CD14-positive monocyte (primary cell): ENCODE measurements at regions not wholly inside any gene's neighbourhood (a gene's known extent, or its start where the extent isn't known, plus 50 kb on each side); places are given as distances from the start of the nearest gene placed in this dataset.

Experiments used
- DNase-seq, 3 donors: peaks; one replicate each; pipeline ENCODE4 v3.0.0-alpha.2; 2011 to 2022
- H2AFZ ChIP-seq: 2 replicates; pipeline ENCODE4 v1.6.0; 2012; ENCODE audit warnings: mild to moderate bottlenecking, low read depth, low read length, inconsistent platforms; ENCODE audit not compliant: insufficient read depth, poor library complexity, severe bottlenecking
- H3K27ac ChIP-seq, 2 donors: 1 replicate in 1 of 2; 2 replicates in 1 of 2; pipeline ENCODE4 v1.5.1; 2012 to 2013; ENCODE audit warnings: low read length in 2 of 2, control low read depth in 1 of 2, inconsistent platforms in 1 of 2, low read depth in 1 of 2, mild to moderate bottlenecking in 1 of 2
- H3K27me3 ChIP-seq, 2 donors: one replicate each; pipeline versions ENCODE4 v1.6.0 to v1.6.1; 2011 to 2013; ENCODE audit warnings: low read length in 2 of 2; ENCODE audit not compliant: control insufficient read depth in 2 of 2, insufficient read depth in 2 of 2
- H3K36me3 ChIP-seq, 2 donors: replicated peaks in 1 of 2; 1 replicate in 1 of 2; 2 replicates in 1 of 2; pipeline versions ENCODE4 v1.5.1 to v1.6.1; 2012 to 2013; ENCODE audit warnings: low read length in 2 of 2, control low read depth in 1 of 2, inconsistent platforms in 1 of 2, mild to moderate bottlenecking in 1 of 2; ENCODE audit not compliant: insufficient read depth in 2 of 2, control insufficient read depth in 1 of 2
- H3K4me1 ChIP-seq, 2 donors: 1 replicate in 1 of 2; 2 replicates in 1 of 2; pipeline versions ENCODE4 v1.5.1 to v1.6.1; 2012 to 2013; ENCODE audit warnings: low read length in 2 of 2, control low read depth in 1 of 2, inconsistent platforms in 1 of 2, mild to moderate bottlenecking in 1 of 2, moderate library complexity in 1 of 2; ENCODE audit not compliant: insufficient read depth in 2 of 2, control insufficient read depth in 1 of 2
- H3K4me2 ChIP-seq: replicated peaks from 2 replicates; pipeline ENCODE3; 2012; ENCODE audit warnings: low read length, moderate library complexity, mild to moderate bottlenecking; ENCODE audit not compliant: poor library complexity, severe bottlenecking; ENCODE audit errors: extremely low read depth
- H3K4me3 ChIP-seq, 3 experiments: fragments of 200-600 bp in 1 of 3; sonication (generic) in 1 of 3; replicated peaks in 1 of 3; 1 replicate in 2 of 3; 2 replicates in 1 of 3; pipeline ENCODE4 v1.5.1; 2011 to 2013; ENCODE audit warnings: low read length in 3 of 3, mild to moderate bottlenecking in 3 of 3, control low read depth in 2 of 3, low read depth in 2 of 3, inconsistent platforms in 1 of 3, moderate library complexity in 1 of 3
- H3K79me2 ChIP-seq: 2 replicates; pipeline ENCODE4 v1.6.0; 2012; ENCODE audit warnings: mild to moderate bottlenecking, control low read depth, inconsistent platforms, low read length, moderate library complexity; ENCODE audit not compliant: insufficient read depth
- H3K9ac ChIP-seq: 2 replicates; pipeline ENCODE4 v1.6.0; 2017; ENCODE audit warnings: low read length, mild to moderate bottlenecking; ENCODE audit not compliant: insufficient read depth, poor library complexity, severe bottlenecking
- H3K9me3 ChIP-seq, 2 donors: replicated peaks in 1 of 2; 1 replicate in 1 of 2; 2 replicates in 1 of 2; pipeline versions ENCODE4 v1.5.1 to v1.6.1; 2012 to 2013; ENCODE audit warnings: low read length in 2 of 2, control low read depth in 1 of 2; ENCODE audit not compliant: control insufficient read depth in 1 of 2, insufficient read depth in 1 of 2
- H4K20me1 ChIP-seq: 2 replicates; pipeline ENCODE4 v1.6.0; 2012; ENCODE audit warnings: mild to moderate bottlenecking, low read length, control low read depth, moderate library complexity; ENCODE audit not compliant: insufficient read depth
- H3K27ac Mint-ChIP-seq, 7 donors: one replicate each; pipeline ENCODE4 v1.8.0; 2020; ENCODE audit warnings: mild to moderate bottlenecking in 7 of 7, mixed read lengths in 7 of 7, moderate library complexity in 6 of 7, inconsistent platforms in 2 of 7
- H3K27me3 Mint-ChIP-seq, 3 donors: one replicate each; pipeline ENCODE4 v1.8.0; 2021 to 2022; ENCODE audit warnings: low read depth in 3 of 3, mild to moderate bottlenecking in 3 of 3, mixed read lengths in 3 of 3, moderate library complexity in 3 of 3, inconsistent platforms in 1 of 3
- H3K36me3 Mint-ChIP-seq, 2 donors: one replicate each; pipeline ENCODE4 v1.8.0; 2020; ENCODE audit warnings: mixed read lengths in 2 of 2, inconsistent platforms in 1 of 2, mild to moderate bottlenecking in 1 of 2
- H3K4me1 Mint-ChIP-seq: one replicate; pipeline ENCODE4 v1.8.0; 2020; ENCODE audit warnings: mild to moderate bottlenecking, mixed read lengths
- H3K4me3 Mint-ChIP-seq, 2 donors: one replicate each; pipeline ENCODE4 v1.8.0; 2020; ENCODE audit warnings: mild to moderate bottlenecking in 2 of 2, mixed read lengths in 2 of 2, moderate library complexity in 1 of 2
- H3K9me3 Mint-ChIP-seq, 7 donors: one replicate each; pipeline ENCODE4 v1.8.0; 2020 to 2022; ENCODE audit warnings: mixed read lengths in 7 of 7, mild to moderate bottlenecking in 6 of 7, moderate library complexity in 6 of 7, inconsistent platforms in 2 of 7
- WGBS: methylation state at CpG from one replicate; pipeline ENCODE4 v1.1.5; 2013; ENCODE audit warnings: missing lambda C conversion rate; ENCODE audit not compliant: insufficient coverage; 5-methylcytosine and 5-hydroxymethylcytosine counted together
- intact Hi-C, 2 donors: fragments of 100-400 bp; cut with micrococcal nuclease; formaldehyde crosslinking; loops; one replicate each; pipeline versions ENCODE4 v1.15.0 to v1.15.1; 2023
- TF ChIP-seq, protein P1 (sequence below): fragments of 200-600 bp; IDR thresholded peaks from one replicate; pipeline ENCODE4 v1.8.0; 2022; ENCODE audit warnings: antibody characterized with exemption, mild to moderate bottlenecking

DNA sequence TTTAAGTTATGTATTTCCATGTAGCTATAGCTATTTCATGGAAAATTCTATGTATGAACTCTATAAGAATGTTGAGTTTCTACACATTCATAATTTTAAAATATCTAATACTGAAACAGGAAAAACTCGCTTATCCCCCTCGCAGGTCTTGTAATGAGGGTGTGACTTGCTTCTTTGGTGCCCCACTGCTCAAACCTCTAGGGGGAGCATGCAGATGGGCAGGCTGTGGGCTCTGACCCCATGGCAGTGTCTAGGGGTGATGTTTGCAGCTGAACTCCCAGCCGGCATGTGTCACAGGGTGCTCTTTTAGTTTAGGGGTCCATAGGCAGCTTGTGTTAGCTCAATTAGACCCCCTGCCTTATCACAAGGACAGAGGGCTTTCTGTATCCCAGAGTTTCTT is 1825.7 kb upstream of the ADGRL3 start:
- Mint-ChIP-seq H3K4me1 (no peaks in the 10 kb centered on the region), H3K4me3 (no peak overlapping the region), H3K36me3 (no peaks in the 10 kb centered on the region), H3K27ac (no peak overlapping the region), H3K27me3 (peaks cover 0 to 2% (median 0%) of the 10 kb centered on the region in 3 donors), H3K9me3 (peaks cover 3 to 14% (median 6%) of the 10 kb centered on the region in 7 donors)
- Histone ChIP-seq H3K27ac (no peak overlapping the region), H3K4me2 (no peak overlapping the region), H3K9me3 (peaks cover 0 to 19% of the 10 kb centered on the region in 2 donors), H3K4me3 (no peak overlapping the region), H3K9ac (no peak overlapping the region), H3K27me3 (no peaks in the 10 kb centered on the region), H3K79me2 (no peaks in the 10 kb centered on the region), H2AFZ (no peak overlapping the region), H4K20me1 (no peaks in the 10 kb centered on the region), H3K36me3 (no peaks in the 10 kb centered on the region), H3K4me1 (no peaks in the 10 kb centered on the region)
- no peak for DNase-seq
- intact Hi-C loops: no loop called here
- no CpG with 5 or more reads among the region's 3 CpGs for WGBS
- TF ChIP-seq, protein P1, sequence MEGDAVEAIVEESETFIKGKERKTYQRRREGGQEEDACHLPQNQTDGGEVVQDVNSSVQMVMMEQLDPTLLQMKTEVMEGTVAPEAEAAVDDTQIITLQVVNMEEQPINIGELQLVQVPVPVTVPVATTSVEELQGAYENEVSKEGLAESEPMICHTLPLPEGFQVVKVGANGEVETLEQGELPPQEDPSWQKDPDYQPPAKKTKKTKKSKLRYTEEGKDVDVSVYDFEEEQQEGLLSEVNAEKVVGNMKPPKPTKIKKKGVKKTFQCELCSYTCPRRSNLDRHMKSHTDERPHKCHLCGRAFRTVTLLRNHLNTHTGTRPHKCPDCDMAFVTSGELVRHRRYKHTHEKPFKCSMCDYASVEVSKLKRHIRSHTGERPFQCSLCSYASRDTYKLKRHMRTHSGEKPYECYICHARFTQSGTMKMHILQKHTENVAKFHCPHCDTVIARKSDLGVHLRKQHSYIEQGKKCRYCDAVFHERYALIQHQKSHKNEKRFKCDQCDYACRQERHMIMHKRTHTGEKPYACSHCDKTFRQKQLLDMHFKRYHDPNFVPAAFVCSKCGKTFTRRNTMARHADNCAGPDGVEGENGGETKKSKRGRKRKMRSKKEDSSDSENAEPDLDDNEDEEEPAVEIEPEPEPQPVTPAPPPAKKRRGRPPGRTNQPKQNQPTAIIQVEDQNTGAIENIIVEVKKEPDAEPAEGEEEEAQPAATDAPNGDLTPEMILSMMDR: no peak

DNA sequence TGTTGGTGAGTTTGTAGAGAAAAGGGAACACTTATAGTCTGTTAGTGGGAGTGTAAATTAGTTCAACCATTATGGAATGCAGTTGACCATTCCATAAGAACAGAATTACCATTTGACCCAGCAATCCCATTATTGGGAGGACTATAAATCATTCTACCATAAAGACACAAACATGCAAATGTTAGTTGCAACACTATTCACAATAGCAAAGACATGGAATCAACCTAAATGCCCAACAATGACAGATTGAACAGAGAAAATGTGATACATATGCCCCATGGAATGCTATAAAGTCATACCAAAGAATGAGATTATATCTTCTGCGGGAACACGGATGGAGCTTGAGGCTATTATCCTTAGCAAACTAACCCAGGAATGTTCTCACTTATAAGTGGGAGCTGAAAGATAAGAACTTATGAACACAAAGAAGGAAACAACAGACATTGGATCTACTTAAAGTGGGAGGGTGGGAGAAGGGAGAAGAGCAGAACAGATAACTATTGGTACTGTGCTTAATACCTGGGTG is 1819.2 kb upstream of the ADGRL3 start:
- intact Hi-C loops: no loop called here
- Mint-ChIP-seq H3K27me3 (peaks cover 0 to 2% (median 0%) of the 10 kb centered on the region in 3 donors), H3K4me3 (no peak overlapping the region), H3K27ac (no peak overlapping the region), H3K36me3 (no peaks in the 10 kb centered on the region), H3K4me1 (no peaks in the 10 kb centered on the region), H3K9me3 (peaks cover 3 to 12% (median 6%) of the 10 kb centered on the region in 7 donors)
- H2AFZ ChIP-seq: no peak overlapping the region
- TF ChIP-seq, protein P1: no peak
- no peak overlapping the region for H3K27ac ChIP-seq
- no peak overlapping the region for H3K4me3 ChIP-seq
- peaks cover 0 to 25% of the 10 kb centered on the region in 2 donors for H3K9me3 ChIP-seq
- H4K20me1 ChIP-seq: no peaks in the 10 kb centered on the region
- DNase-seq: no peak
- no peaks in the 10 kb centered on the region for H3K79me2 ChIP-seq
- no peak overlapping the region for H3K9ac ChIP-seq
- H3K4me1 ChIP-seq: no peaks in the 10 kb centered on the region
- H3K36me3 ChIP-seq: no peaks in the 10 kb centered on the region
- WGBS: no CpG with 5 or more reads among the region's 2 CpGs
- no peak overlapping the region for H3K4me2 ChIP-seq
- no peaks in the 10 kb centered on the region for H3K27me3 ChIP-seq
